ENCODE measurements at regions not wholly inside any gene's neighbourhood (a gene's known extent, or its start where the extent isn't known, plus 50 kb on each side); places are given as distances from the start of the nearest gene placed in this dataset.
"Not testable (repeated sequence)": the region's sequence is repeated elsewhere in the genome, so short reads cannot be mapped to it uniquely, and the experiment has no call there.

GRCh38 chr14:40463886-40464285 lies 1031.7 kb upstream of the FBXO33 start:
- DNase-seq = no peak

DNA sequence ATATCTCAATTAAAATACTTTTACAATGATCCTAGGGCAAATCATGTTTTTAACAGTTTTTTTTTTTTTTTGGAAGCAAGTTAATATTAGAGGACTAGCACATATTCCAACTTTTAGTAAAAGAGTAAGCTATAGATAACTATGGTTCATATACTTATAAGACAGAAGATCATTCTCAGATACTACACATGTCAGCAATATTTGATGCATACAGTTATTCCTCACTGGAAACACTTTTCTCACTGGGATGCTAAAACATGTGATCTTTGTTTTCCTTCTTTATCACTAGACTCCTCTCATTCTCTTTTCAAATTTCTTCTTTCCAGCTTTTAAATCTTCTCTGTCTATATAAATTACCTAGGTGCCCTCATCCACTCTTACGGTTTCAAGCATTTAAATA lies 1020.4 kb upstream of the FBXO33 start:
- DNase-seq = no peak

DNA sequence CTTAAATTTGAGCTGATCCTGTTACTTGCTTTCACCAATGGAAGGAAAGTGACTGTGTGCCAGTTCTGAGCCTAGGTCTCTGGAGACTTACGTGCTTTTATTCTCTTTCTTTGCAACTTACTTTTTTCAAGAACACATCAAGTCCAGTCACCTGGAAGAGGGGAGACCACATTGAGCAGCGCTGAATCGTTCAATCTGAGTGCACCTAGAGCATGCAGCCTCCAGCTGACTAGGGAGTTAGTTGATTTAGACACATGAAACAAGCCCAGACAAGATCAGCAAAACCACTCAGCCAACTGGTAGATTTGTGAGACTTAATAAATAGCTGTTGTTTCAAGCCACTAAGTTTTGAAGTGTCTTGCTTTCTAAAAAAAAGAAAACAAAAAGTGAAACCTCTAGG lies 1014.8 kb upstream of the FBXO33 start:
- DNase-seq = no peak

GRCh38 chr14:40445020-40445419 lies 1012.8 kb upstream of the FBXO33 start:
- DNase-seq = no peak

GRCh38 chr14:40436551-40436950 lies 1004.3 kb upstream of the FBXO33 start:
- no peak for DNase-seq

GRCh38 chr14:40417777-40418401 lies 985.7 kb upstream of the FBXO33 start:
- no peak for DNase-seq

GRCh38 chr14:40416565-40416964 lies 984.3 kb upstream of the FBXO33 start:
- no peak for DNase-seq

DNA sequence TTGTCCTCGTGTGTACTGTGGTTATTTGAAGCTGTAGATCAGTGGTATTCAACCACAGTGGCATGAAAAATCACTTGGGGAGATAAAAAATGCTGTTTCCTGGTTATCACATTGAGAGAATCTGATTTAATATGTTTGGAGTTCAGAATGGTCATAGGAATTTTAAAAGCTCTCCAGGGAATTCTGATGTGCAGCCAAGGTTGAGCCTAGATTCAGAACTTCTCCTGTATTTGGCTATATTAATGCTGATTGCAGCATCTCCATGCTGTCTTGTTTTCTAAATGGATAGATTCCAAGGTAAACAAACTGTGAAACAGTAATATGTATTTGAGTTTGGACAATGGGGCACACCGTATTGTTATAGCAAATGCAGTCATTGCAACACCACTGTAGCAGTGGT lies 982.2 kb upstream of the FBXO33 start:
- DNase-seq = no peak

GRCh38 chr14:40413136-40413535 lies 980.9 kb upstream of the FBXO33 start:
- no peak for DNase-seq

DNA sequence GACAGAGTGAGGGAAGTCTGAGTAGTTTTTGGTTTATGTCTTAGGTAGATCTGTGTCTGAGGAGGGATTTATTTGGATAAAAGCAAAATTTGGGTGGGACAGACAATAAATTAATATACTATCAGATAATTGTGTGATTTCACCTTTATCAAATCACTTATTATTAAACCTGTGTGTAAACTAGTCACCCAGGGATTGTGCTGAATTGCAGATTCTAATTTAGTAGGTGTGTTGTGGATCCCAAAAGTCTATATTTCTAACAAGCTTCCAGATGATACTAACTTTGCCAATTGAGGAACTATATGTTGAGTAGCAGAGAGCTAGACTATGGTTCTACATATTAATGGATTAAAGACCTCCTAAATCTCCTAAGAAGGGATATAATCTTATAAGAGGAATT lies 978.5 kb upstream of the FBXO33 start:
- no peak for DNase-seq

GRCh38 chr14:40402957-40403356 lies 970.7 kb upstream of the FBXO33 start:
- DNase-seq = no peak

DNA sequence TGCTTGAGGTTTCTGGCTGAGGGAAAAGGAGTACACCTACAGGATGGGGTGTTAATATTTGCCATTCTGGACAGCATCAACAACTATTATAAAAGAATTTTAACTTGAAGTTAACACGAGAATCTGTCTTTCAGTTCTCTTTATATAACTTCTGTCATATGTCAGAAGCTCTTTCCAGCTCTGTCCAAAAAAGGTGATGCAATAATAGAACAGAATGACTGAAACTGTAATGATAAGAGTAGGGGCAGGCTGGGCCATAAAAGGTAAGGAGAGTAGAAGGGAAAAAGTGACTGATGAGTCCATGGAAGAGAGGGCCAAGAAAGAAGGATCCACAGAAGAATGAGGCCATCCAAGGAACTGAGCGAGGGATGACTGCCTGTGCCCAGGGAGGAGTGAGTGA lies 966.7 kb upstream of the FBXO33 start:
- DNase-seq = no peak

DNA sequence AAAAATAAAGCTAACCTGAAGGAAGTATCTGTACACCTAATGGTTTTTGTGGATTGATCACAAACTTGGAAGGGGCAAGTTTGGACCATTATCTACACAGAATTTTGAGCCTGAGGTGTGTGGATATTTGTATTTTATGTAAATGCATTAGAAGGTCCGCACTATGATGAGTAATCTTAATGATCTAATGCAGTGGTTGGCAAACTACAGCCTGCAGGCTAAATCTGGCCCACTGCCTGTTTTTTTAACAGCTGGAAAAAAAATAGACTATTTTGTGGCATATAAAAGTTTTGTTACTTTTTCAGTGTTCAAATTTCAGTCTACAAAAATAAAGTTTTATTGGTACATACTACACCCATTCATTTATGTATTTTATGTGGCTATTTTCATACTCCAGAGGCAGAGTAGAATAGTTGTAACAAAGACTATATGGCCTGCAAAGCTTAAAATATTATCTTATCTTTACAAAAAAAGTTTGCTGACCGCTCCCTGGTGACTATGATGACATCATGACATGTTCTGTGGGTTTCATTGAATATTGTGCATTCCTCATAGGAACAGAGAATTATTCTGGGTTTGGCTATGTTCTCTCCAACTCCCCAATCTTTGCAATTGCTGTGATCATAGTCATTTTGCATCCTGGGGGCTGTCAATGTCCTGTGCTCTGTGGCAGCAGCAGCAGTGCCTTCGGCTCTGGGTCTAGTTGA lies 962.6 kb upstream of the FBXO33 start:
- DNase-seq = no peak

DNA sequence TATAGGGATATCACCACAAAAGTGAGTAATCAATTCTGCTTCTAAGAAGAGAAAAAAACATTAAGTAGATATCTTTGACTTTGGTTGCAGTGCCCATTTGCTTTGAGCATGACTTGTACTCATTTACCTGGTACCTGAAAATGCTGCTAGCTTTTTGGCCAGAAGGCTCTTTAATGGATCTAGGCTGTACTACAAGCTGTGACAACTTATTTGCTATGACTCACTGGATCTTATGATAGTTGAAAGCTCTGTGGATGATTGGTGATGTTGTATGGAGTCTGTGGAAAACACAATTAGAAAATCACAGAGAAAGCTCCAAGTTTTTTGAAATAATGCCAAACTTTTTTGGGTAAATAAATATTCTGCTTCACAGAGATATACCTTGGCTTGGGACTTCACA lies 960.9 kb upstream of the FBXO33 start:
- DNase-seq = no peak

DNA sequence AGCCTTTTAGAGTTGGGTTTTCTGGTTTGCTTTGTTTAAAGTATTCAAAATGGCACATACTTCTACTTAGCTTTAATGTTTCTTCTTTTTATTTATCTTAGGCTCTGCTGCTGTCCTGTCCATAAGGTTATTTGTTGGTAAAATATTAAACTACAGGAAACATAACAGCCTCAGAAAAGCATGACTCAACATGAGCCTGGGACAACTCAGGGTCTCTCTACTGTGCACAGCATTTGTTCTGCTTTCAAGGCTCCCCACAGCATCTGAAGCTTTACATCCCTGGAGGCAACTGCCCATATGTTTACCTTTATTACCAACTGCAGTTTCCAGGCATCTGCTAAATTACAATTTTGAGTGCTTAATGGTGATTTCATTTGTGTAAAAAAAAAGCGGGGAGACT lies 954.2 kb upstream of the FBXO33 start:
- no peak for DNase-seq

DNA sequence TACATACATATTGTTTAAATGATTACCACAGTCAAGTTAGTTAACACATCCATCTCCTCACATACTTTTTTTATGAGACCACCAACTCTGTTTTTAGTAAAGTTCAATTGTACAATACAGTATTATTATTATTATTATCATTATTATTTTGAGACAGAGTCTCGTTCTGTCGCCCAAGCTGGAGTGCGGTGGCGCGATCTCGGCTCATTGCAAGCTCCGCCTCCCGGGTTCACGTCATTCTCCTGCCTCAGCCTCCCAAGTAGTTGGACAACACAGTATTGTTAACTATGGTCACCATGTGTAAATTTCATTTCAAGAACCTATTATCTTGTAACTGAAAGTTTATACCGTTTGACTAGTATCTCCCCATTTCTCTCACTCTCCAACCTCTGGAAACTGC lies 942.0 kb upstream of the FBXO33 start:
- no peak for DNase-seq

DNA sequence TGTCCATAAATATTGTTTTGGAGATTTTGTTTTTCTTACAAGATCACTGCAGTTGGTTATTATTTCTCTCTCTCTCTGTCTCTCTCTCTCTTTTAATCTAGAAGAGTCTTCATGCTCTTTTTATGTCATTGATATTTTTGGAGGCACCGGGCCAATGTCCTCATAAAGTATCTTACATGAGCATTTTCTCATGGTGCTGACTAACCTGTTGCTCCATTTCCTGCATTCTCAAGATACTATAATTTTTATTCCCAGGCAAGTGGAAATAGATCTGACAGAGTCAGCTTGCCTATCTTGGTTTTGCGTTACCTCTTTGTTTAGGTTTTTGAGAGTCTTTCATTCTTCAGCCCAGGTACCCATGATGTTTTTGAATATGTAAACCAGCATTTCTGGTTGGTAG lies 938.8 kb upstream of the FBXO33 start:
- DNase-seq = no peak

DNA sequence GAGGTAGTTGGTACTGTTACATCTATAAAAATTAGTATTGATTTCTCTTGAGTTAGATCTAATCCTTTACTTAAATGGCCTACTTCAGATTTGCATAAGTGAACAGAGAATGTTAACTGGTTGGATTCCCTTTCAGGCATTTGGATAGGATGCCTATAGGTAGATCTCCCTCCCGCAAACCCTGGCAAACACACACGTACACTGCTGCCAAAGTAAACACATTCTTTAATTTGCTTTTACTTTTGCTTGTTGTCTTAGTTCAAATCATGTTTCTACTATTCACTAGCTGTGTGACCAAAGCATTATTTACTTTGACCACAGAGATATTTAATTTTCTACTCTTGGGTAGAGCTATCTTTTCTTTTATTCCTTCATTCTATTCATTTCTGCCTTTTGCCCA lies 936.1 kb upstream of the FBXO33 start:
- DNase-seq = no peak

DNA sequence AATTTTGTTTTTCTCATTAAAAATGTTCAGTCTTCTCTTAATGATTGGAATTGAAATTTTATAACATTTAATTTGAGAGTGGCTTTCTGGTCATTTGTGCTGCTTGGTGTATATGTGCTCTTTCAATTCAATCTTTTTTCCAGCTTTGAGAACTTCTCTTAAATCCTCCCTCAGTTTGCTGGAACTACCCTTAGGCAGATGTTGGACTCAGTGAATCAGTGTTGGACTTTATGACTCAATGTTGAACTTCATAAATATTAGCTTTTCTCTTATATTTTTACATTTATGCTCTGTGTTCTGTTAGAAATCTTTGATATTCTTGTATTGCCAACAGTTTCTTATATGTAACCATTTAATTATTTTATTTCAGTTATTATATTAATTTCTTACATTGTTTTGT lies 935.5 kb upstream of the FBXO33 start:
- DNase-seq = no peak

DNA sequence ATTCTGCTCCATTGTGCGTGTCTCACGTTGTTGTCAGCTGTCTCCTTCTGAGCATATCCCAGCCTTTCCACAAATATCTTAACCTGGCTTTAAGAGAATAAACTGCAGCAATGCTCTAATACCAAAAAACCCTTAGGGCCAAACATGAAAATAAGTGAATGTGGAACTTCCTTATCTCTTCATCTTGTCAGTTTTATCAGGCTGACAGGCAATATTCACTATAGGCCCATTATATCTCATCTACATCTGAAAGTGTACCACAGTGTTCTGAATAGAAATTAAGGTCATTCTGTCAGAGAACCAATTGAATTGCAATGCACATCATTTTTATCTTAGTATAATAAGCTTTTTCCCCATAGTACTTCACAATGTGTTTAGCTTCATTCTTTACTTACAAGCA lies 933.1 kb upstream of the FBXO33 start:
- DNase-seq = no peak

- DNase-seq = no peak
These were observed 930.6 kb upstream of the FBXO33 start for GRCh38 chr14:40362856-40363255.

DNA sequence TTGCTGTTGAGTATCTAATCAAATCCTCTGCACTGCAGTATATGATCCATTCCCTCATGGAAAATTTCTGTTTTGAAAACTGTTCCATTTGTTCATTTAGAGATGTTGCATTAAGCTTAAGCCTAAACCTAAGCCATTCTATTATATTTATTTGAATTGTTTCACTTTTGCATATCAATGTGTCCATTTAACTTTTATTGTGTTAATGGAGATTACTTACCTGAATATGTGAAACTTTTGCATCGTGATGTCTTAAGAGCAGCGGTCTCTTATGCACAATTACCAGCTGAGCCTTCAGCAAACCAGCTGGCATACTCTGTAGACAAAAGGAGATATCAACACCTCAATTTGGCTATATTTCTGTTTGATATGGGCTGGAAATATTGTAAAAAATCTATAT lies 922.5 kb upstream of the FBXO33 start:
- no peak for DNase-seq

DNA sequence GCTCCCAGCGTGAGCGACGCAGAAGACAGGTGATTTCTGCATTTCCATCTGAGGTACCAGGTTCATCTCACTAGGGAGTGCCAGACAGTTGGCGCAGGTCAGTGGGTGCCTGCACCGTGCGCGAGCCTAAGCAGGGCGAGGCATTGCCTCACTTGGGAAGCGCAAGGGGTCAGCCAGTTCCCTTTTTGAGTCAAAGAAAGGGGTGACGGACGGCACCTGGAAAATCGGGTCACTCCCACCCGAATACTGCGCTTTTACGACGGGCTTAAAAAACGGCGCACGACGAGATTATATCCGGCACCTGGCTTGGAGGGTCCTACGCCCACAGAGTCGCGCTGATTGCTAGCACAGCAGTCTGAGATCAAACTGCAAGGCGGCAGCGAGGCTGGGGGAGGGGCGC lies 915.9 kb upstream of the FBXO33 start:
- not testable (repeated sequence) for DNase-seq

DNA sequence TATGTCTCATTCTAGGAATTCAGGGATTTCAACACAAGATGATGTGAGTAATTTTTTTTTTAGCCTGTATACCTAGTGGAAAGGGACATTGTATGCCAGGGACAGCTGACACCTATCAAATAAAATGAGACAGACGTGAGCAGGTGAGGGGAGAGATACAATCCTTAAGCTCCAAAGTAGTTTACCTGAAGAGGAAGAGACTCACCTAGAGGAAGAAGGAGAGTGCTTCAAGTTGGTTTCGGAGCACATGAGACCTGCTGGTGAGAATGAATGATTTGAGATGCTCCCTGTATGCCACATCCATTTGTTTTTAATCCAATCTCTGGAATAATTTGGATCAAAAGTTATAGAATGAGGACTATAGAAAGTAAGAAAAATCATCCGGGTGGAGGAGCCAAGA lies 915.4 kb upstream of the FBXO33 start:
- DNase-seq = no peak

GRCh38 chr14:40346275-40346674 lies 914.0 kb upstream of the FBXO33 start:
- DNase-seq = no peak
